Upper lobe of left lung (tissue), 6 donors: ENCODE measurements at regions not wholly inside any gene's neighbourhood (a gene's known extent, or its start where the extent isn't known, plus 50 kb on each side); places are given as distances from the start of the nearest gene placed in this dataset.

Experiments
- ATAC-seq, 2 donors: fragments of 200-7000 bp; cut with Tn5 transposase; one replicate each; pipeline ENCODE4 v1.9.1; 2022; ENCODE audit warnings: mild to moderate bottlenecking in 2 of 2, moderate library complexity in 2 of 2; ENCODE audit not compliant: low FRiP score in 2 of 2
- DNase-seq, 2 donors: peaks; one replicate each; pipeline ENCODE4 v3.0.0-alpha.2; 2019 to 2020
- H3K27ac ChIP-seq, 4 donors: fragments of 200-600 bp; sonication (generic); one replicate each; pipeline ENCODE4 v1.5.1; 2016 to 2019
- H3K27me3 ChIP-seq, 4 donors: fragments of 200-600 bp; sonication (generic); one replicate each; pipeline ENCODE4 v1.5.1; 2017 to 2019
- H3K36me3 ChIP-seq, 4 donors: fragments of 200-600 bp; sonication (generic); one replicate each; pipeline ENCODE4 v1.5.1; 2016 to 2019
- H3K4me1 ChIP-seq, 4 donors: fragments of 200-600 bp; sonication (generic); one replicate each; pipeline ENCODE4 v1.5.1; 2018 to 2019
- H3K4me3 ChIP-seq, 4 donors: fragments of 200-600 bp; sonication (generic); one replicate each; pipeline ENCODE4 v1.5.1; 2017 to 2019; ENCODE audit warnings: mild to moderate bottlenecking in 2 of 4, moderate library complexity in 1 of 4
- H3K9me3 ChIP-seq, 4 donors: fragments of 200-600 bp; sonication (generic); one replicate each; pipeline ENCODE4 v1.5.1; 2018 to 2019
- CTCF ChIP-seq, 6 experiments: fragments of 450-650 bp in 4 of 6; fragments of 200-600 bp in 2 of 6; sonication (generic) in 2 of 6; IDR thresholded peaks; one replicate each; pipeline ENCODE4 v1.5.1; 2016 to 2019; ENCODE audit warnings: antibody characterized with exemption in 6 of 6
- EP300 ChIP-seq, 4 donors: sonication (generic); formaldehyde crosslinking; IDR thresholded peaks; one replicate each; pipeline ENCODE4 v1.5.1; 2017; ENCODE audit warnings: antibody characterized with exemption in 4 of 4, control low read depth in 2 of 4
- POLR2A ChIP-seq, 4 donors: fragments of 450-650 bp; IDR thresholded peaks; one replicate each; pipeline ENCODE4 v1.5.1; 2016 to 2017; ENCODE audit warnings: antibody characterized with exemption in 4 of 4, mild to moderate bottlenecking in 2 of 4
- POLR2AphosphoS5 ChIP-seq, 2 donors: sonication (generic); formaldehyde crosslinking; IDR thresholded peaks; one replicate each; pipeline ENCODE4 v1.5.1; 2017; ENCODE audit warnings: antibody characterized with exemption in 2 of 2
- WGBS, 2 donors: methylation state at CpG; one replicate each; pipeline ENCODE4 v1.1.5; 2017 to 2018; 5-methylcytosine and 5-hydroxymethylcytosine counted together
- donor health status: DM: no; HTN: no; CAD: no; lungs with moderate emphysema.
- donor health status: DM: no; HTN: yes; CAD: no; lungs with severe emphysema.

GRCh38 chr17:71402007-71402406 lies 718.8 kb upstream of the SOX9 start:
- Histone ChIP-seq H3K4me1 (no peaks in the 10 kb centered on the region), H3K27ac (no peak overlapping the region), H3K27me3 (no peaks in the 10 kb centered on the region), H3K36me3 (no peaks in the 10 kb centered on the region), H3K9me3 (no peaks in the 10 kb centered on the region), H3K4me3 (no peak overlapping the region)
- DNase-seq (no peak), ATAC-seq (no peak)
- WGBS, 2 donors = 88 to 97% methylated on average over 1 of the region's 1 CpG
- TF ChIP-seq POLR2AphosphoS5 (IDR thresholded peaks at IDR 0.05) (no peak), EP300 (IDR thresholded peaks at IDR 0.05) (no peak), CTCF (IDR thresholded peaks at IDR 0.05) (no peak), POLR2A (IDR thresholded peaks at IDR 0.05) (no peak)

GRCh38 chr17:71402661-71403141 lies 718.1 kb upstream of the SOX9 start:
- no peaks in the 10 kb centered on the region for H3K27me3 ChIP-seq
- H3K4me1 ChIP-seq = no peaks in the 10 kb centered on the region
- no peak overlapping the region for H3K4me3 ChIP-seq
- WGBS, 2 donors = 64 to 84% methylated on average over 2 to 3 of the region's 3 CpGs
- DNase-seq = no peak
- H3K36me3 ChIP-seq = no peaks in the 10 kb centered on the region
- ATAC-seq = no peak
- no peak overlapping the region for H3K27ac ChIP-seq
- H3K9me3 ChIP-seq = no peaks in the 10 kb centered on the region
- no peak for TF ChIP-seq CTCF (IDR thresholded peaks at IDR 0.05)
- TF ChIP-seq POLR2AphosphoS5 (IDR thresholded peaks at IDR 0.05) = no peak
- no peak for TF ChIP-seq EP300 (IDR thresholded peaks at IDR 0.05)
- no peak for TF ChIP-seq POLR2A (IDR thresholded peaks at IDR 0.05)

GRCh38 chr17:71405101-71405500 lies 715.7 kb upstream of the SOX9 start:
- no peak for DNase-seq
- TF ChIP-seq POLR2A (IDR thresholded peaks at IDR 0.05) (no peak), CTCF (IDR thresholded peaks at IDR 0.05) (no peak), EP300 (IDR thresholded peaks at IDR 0.05) (no peak), POLR2AphosphoS5 (IDR thresholded peaks at IDR 0.05) (no peak)
- no peaks in the 10 kb centered on the region for H3K4me1 ChIP-seq
- H3K27me3 ChIP-seq = no peaks in the 10 kb centered on the region
- no peak overlapping the region for H3K27ac ChIP-seq
- 95 to 97% methylated on average over 3 of the region's 3 CpGs for WGBS, 2 donors
- no peak for ATAC-seq
- no peaks in the 10 kb centered on the region for H3K9me3 ChIP-seq
- H3K4me3 ChIP-seq = no peak overlapping the region
- no peaks in the 10 kb centered on the region for H3K36me3 ChIP-seq

- Histone ChIP-seq H3K4me1 (no peaks in the 10 kb centered on the region), H3K27ac (no peak overlapping the region), H3K27me3 (no peaks in the 10 kb centered on the region), H3K36me3 (no peaks in the 10 kb centered on the region), H3K9me3 (no peaks in the 10 kb centered on the region), H3K4me3 (no peak overlapping the region)
- no peak for TF ChIP-seq EP300 (IDR thresholded peaks at IDR 0.05)
- DNase-seq (no peak), ATAC-seq (no peak)
- whole genome bisulfite sequencing, 2 donors = 76 to 77% methylated on average over 7 to 9 of the region's 9 CpGs
Measured at GRCh38 chr17:71407981-71408380, 712.8 kb upstream of the SOX9 start.

- no peak for TF ChIP-seq EP300 (IDR thresholded peaks at IDR 0.05)
- TF ChIP-seq POLR2A (IDR thresholded peaks at IDR 0.05) = no peak
- TF ChIP-seq POLR2AphosphoS5 (IDR thresholded peaks at IDR 0.05) = no peak
- no peak for TF ChIP-seq CTCF (IDR thresholded peaks at IDR 0.05)
- Histone ChIP-seq H3K4me1 (no peaks in the 10 kb centered on the region), H3K4me3 (no peak overlapping the region), H3K27me3 (no peaks in the 10 kb centered on the region), H3K27ac (no peak overlapping the region), H3K36me3 (no peaks in the 10 kb centered on the region), H3K9me3 (no peaks in the 10 kb centered on the region)
- DNase-seq (no peak), ATAC-seq (no peak)
- WGBS, 2 donors = 90 to 93% methylated on average over 1 of the region's 1 CpG
Measured at GRCh38 chr17:71409137-71409536, 711.7 kb upstream of the SOX9 start.
